ENCODE measurements at regions not wholly inside any gene's neighbourhood (a gene's known extent, or its start where the extent isn't known, plus 50 kb on each side); places are given as distances from the start of the nearest gene placed in this dataset.

- ATAC-seq (ENCODE audit: low read depth) (no peak), DNase-seq (no peak)
- Histone ChIP-seq H2BK15ac (ENCODE audit: low read depth, low read length) (no peak overlapping the region), H2AFZ (replicated peaks; ENCODE audit: low read length, poor library complexity) (no peak overlapping the region), H3K56ac (ENCODE audit: extremely low read depth, insufficient read depth, low read length) (no peak overlapping the region), H3K36me3 (ENCODE audit: control insufficient read depth, insufficient read depth, low read length) (no peaks in the 10 kb centered on the region), H3K79me1 (ENCODE audit: low read depth in 1 of 2, low read length in 2 of 2) (no peaks in the 10 kb centered on the region), H3K4me2 (ENCODE audit: low read depth, low read length) (no peak overlapping the region), H3K9ac (ENCODE audit: low read depth, low read length) (no peak overlapping the region), H3K4ac (ENCODE audit: low read depth, low read length) (no peak overlapping the region), H3K18ac (ENCODE audit: low read depth, low read length) (no peak overlapping the region), H2BK5ac (ENCODE audit: low read depth, low read length, poor library complexity, severe bottlenecking) (no peak overlapping the region), H2AK9ac (replicated peaks; ENCODE audit: low read depth, low read length, poor library complexity) (no peak overlapping the region), H3K23ac (ENCODE audit: low read depth, low read length) (no peak overlapping the region), H2BK120ac (ENCODE audit: low read depth, low read length) (no peak overlapping the region), H3K27ac (ENCODE audit: insufficient read depth, low read length) (no peak overlapping the region), H2BK20ac (ENCODE audit: low read depth, low read length) (no peak overlapping the region), H3K27me3 (ENCODE audit: control insufficient read depth, insufficient read depth, low read length) (no peaks in the 10 kb centered on the region), H3K14ac (replicated peaks; ENCODE audit: low read depth, low read length) (no peak overlapping the region), H4K91ac (ENCODE audit: insufficient read depth, low read depth, low read length) (no peak overlapping the region), H3K9me1 (ENCODE audit: insufficient read depth, low read length) (no peaks in the 10 kb centered on the region), H4K5ac (ENCODE audit: low read depth, low read length) (no peak overlapping the region), H3K4me1 (ENCODE audit: control insufficient read depth, insufficient read depth, low read length) (no peaks in the 10 kb centered on the region), H4K8ac (ENCODE audit: low read depth in 2 of 2, low read length in 2 of 2) (no peak overlapping the region), H3K4me3 (ENCODE audit: insufficient read depth, low read depth, low read length) (no peak overlapping the region), H2AK5ac (ENCODE audit: low read depth, low read length) (no peak overlapping the region), H3K9me3 (ENCODE audit: control insufficient read depth, insufficient read depth, low read length) (peaks cover 33% of the 10 kb centered on the region), H4K20me1 (ENCODE audit: insufficient read depth, low read length) (no peaks in the 10 kb centered on the region)
- ChIA-PET POLR2A (ENCODE audit: unreplicated experiment) (no interaction called here), CTCF (no interaction called here)
- WGBS, 2 experiments (ENCODE audit: extremely low coverage in 2 of 2, insufficient read length in 1 of 2) = 54% methylated on average over 4 of the region's 8 CpGs; no CpG with 5 or more reads in 1 of the 2 experiments
- dilution Hi-C loops (cut with HindIII; ENCODE audit: low sequenced_read_pairs, unreplicated experiment) = no loop called here
- in situ Hi-C loops (cut with MboI; ENCODE audit: low sequenced_read_pairs) = no loop called here
- TF ChIP-seq USF2 (IDR thresholded peaks at IDR 0.05; ENCODE audit: low read depth, low read length) (no peak), NFE2L2 (IDR thresholded peaks at IDR 0.05; ENCODE audit: low read depth, low read length) (no peak), FOS (IDR thresholded peaks at IDR 0.05; ENCODE audit: low read depth, low read length) (no peak), MXI1 (IDR thresholded peaks at IDR 0.05; ENCODE audit: borderline replicate concordance, low read depth, low read length) (no peak), MAFK (IDR thresholded peaks at IDR 0.05; ENCODE audit: low read depth, low read length) (no peak), ELK1 (IDR thresholded peaks at IDR 0.05; ENCODE audit: borderline replicate concordance, low read depth, low read length) (no peak), RAD21 (IDR thresholded peaks at IDR 0.05; ENCODE audit: low read length) (no peak), RFX5 (IDR thresholded peaks at IDR 0.05; ENCODE audit: low read depth, low read length) (no peak), RCOR1 (IDR thresholded peaks at IDR 0.05; ENCODE audit: insufficient replicate concordance, low read length) (no peak), MAZ (IDR thresholded peaks at IDR 0.05; ENCODE audit: borderline replicate concordance, low read depth, low read length) (no peak), CEBPB (IDR thresholded peaks at IDR 0.05; ENCODE audit: low read depth, low read length) (no peak), CTCF (conservative IDR thresholded peaks at IDR 0.05; ENCODE audit: low read depth, low read length) (no peak), SMC3 (IDR thresholded peaks at IDR 0.05; ENCODE audit: low read depth, low read length) (no peak), BHLHE40 (IDR thresholded peaks at IDR 0.05; ENCODE audit: low read depth, low read length) (no peak), POLR2A (IDR thresholded peaks at IDR 0.05; ENCODE audit: low read depth, low read length) (no peak), CHD1 (IDR thresholded peaks at IDR 0.05; ENCODE audit: low read depth, low read length) (no peak)
- intact Hi-C loops (cut with micrococcal nuclease) = no loop called here
- BruUV-seq (replicated peaks) = no TSS peak
Observed at GRCh38 chr6:168221497-168222079, 98.0 kb downstream of the DACT2 start.

Measured in IMR-90 (cell line).